HL-60 (cell line): ENCODE measurements at regions not wholly inside any gene's neighbourhood (a gene's known extent, or its start where the extent isn't known, plus 50 kb on each side); places are given as distances from the start of the nearest gene placed in this dataset.
"Not testable (repeated sequence)": the region's sequence is repeated elsewhere in the genome, so short reads cannot be mapped to it uniquely, and the experiment has no call there.

ENCODE experiments used
- CTCF ChIP-seq: IDR thresholded peaks from one replicate; pipeline ENCODE4 v1.5.1; 2011; ENCODE audit warnings: low read length, control low read depth, inconsistent platforms; ENCODE audit not compliant: insufficient read depth
- POLR2AphosphoS5 ChIP-seq: IDR thresholded peaks from 2 replicates; pipeline ENCODE4 v1.6.1; 2012; ENCODE audit warnings: low read depth
- SPI1 ChIP-seq: IDR thresholded peaks from 2 replicates; pipeline ENCODE4 v1.6.1; 2012; ENCODE audit warnings: low read depth, mild to moderate bottlenecking, borderline replicate concordance

- not testable (repeated sequence) for TF ChIP-seq CTCF, POLR2AphosphoS5, SPI1
These were observed 229.3 kb downstream of the POTEH start for GRCh38 chr22:15919120-15919519.
